D341Med (cell line): ENCODE measurements at regions not wholly inside any gene's neighbourhood (a gene's known extent, or its start where the extent isn't known, plus 50 kb on each side); places are given as distances from the start of the nearest gene placed in this dataset.
A peak's percentile ranks its signal among the peaks of the same experiment; 100 is the strongest.

Experiments used
- DNase-seq: peaks from one replicate; pipeline ENCODE4 v3.0.0; 2012; ENCODE audit warnings: low spot score

DNA sequence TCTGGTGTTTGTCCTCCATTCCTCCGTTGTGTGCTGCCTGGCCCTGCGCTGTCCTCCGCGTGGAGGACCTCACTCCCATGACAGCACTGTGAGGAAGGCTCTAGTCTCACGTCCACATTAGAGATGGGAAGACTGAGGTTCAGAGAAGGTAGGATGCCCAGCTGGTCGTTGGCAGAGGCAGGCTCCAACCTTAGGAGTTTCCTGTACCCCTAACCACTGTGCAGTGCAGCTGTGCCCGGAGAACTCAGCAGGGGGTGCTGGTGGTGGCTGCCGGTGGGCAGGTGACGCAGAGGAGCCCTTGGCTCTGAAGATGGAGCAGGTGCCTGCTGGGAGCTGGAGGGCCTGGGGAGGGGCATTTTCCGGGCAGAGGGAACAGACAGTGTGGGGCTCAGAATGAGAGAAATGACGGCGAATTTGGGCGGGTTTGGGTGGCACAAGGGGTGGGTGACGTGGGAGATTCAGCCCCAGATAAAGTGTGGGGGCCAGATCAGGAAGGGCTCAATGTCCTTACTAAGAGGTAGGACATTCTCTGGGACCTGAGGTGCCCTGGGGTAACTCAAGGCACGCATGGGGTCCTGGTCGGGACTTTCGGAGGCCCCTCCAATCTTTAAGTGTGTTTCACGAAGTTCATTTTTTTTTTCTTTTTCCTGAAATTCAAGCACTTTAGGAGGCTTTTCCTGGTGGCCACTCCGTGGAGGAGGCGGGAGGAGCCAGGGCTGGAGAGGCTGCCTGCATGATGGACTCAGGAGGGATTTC lies 535.0 kb downstream of the TBC1D22A start:
- DNase-seq: peak; percentile 14

DNA sequence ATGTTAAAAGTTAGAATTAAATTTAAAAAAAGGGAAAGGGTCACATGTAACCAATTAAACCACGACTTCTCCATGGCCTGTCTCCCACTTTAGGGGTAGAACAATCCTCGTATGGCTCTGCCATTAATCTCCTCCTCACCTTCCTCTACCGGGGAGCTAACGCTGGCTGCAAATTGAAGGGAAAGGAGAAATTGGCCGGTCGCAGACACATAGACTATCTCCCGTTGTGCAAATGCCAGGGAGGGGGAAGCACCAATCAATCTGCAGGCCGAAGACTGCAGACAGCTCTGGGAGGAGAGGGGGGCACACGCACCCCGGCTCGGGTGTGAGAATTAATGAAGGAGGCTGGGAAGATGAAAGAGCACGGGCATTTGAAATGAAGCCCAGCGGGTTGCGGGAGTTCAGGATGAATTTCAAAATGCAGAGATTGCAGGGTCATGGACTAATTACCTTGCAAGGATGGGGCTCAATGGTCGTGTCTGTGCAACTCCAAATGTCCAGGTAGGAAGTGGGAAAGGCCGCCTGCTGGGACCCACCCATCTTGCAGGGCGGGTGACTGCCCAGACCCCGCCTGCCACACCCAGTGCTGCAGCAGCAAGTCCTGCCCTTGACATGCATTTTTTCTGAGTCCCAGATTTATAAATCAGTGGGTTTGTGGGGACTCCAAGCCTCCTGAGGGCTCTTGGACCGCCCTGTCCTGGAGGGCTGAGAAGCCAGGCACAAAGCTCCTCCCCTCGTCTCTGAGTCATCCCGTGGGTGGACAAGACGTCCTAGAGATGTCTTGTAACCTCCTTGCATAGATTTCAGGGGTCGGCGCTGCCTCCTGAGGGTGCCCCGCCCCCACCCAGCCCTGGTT lies 534.2 kb downstream of the TBC1D22A start:
- DNase-seq: peak; percentile 23

DNA sequence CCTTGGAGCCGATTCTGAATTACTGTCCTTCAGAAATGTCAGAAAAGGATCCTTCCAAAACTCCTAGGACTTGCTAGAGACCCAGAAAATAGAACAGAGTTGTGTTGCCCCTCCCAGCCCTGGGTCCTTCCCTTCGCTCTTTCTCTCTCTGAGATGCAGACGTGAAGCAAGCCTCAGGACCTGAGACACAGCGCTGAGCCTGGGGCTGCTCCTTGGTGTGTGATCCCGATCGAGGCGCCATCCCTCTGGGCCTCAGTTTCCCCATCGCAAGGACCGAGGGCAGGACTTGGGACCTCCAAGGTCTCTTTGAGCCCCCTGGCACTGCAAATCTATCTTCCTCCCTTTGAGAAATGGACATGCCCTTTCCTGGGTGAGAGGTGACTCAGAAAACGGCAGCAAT lies 533.5 kb downstream of the TBC1D22A start:
- DNase-seq: no peak

DNA sequence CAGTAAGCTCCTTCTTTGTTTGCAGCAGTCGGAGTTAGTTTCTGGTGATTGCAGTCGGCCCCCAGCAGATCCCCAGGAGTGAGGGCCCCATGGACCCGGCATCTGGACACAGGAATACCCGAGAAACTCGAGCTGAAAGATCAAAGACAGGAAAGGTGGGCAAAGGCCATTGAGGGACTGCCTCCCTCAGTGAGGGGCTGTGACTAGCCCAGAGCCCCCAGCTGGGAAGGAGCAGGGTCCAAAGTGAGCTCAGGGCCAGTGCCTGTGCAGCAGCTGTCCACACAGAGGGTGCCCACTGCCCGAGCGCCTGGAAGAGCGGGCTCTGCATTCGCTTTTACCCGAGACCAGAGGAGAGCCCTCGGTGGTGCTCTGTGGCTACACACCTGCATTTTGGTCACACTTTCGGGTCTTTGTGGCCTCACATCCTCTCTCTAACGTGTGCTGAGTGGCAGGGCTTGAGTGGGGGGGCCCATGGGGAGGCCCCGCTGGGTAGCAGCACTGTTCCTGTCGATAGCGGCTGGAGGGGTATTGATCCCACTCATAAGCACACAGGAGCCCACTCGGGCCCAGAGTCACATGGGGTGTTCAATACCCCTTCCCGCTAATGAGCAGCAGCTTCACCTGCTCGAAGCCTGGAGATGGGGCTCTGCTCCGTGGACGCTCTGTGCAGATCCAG lies 532.9 kb downstream of the TBC1D22A start:
- DNase-seq: peak; percentile 8

GRCh38 chr22:47294576-47294975 lies 532.1 kb downstream of the TBC1D22A start:
- DNase-seq: peak; percentile 10

- DNase-seq: no peak
These were observed 531.7 kb downstream of the TBC1D22A start for GRCh38 chr22:47294222-47294532.

DNA sequence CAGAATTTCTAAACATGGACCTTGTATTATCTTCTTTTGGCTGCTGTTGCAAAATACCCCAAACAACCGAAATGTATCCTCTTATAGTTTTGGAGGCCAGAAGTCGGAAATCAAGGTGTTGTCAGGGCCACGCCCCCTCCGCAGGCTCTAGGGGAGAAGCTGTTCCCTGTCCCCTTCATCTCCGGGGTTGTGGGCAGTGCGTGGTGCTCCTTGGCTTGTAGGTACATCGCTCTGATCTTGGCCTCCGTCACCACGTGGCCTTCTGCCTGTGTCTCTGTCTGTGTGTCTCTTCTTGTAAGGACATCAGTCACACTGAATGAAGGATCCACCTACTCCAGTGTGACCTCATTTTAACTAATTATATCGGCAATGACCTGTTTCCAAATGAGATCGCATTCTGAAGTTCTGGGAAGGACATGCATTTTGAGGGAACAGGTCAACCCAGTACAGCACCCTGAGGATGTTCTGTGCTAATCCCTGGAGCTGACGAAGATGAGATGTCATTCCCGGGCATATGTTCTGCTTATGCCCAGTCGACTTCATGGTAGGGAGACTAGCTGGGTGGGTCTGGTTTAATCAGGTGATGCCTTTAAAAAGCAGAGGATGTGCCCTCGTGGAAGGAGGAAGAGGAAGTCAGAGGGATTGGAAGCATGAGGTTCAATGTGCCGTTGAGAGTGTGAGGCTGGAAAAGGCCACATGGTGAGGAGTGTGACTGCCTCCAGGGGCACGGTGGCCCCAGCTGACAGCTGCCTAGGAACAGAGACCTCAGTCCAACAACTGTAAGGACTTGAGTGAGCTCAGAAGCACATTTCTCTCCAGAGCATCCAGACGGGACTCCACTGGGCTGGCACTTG lies 531.1 kb downstream of the TBC1D22A start:
- peak; percentile 15 for DNase-seq

- DNase-seq: no peak
These were observed 530.3 kb downstream of the TBC1D22A start for GRCh38 chr22:47292546-47293320.

- no peak for DNase-seq
These were observed 529.4 kb downstream of the TBC1D22A start for GRCh38 chr22:47291565-47292495.

- DNase-seq: no peak
These were observed 528.4 kb downstream of the TBC1D22A start for GRCh38 chr22:47290706-47291430.

DNA sequence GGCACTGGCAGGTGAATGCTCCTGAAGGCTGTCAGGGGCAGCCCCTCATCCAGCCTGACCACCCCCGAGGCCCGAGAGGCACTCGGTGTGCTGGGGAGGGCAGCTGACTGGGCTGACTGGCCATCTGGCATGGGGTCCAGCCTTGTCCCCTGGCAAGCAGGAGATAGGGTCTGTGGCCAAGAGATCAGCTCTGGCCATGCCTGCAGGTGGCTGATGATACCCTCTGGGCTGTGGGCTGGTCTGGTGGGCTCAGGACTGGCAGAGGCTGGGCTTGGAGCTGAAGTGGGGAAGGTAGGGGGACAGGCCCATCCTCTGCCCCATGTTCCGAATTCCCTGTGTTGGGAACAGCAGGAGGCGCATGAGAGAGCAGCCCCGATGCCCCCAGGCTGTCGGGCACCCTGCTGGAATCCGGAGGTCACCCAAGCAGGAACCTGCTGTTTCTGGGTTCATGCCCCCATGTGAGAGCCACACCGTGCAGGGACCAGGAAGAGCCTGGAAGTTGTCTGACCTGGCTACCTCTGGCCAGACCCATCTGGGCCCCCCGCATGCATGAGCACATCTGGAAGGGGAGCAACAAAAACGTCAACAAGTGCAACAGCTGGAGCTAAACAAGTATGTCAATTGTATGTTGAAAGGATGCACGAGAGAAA lies 527.0 kb downstream of the TBC1D22A start:
- no peak for DNase-seq

DNA sequence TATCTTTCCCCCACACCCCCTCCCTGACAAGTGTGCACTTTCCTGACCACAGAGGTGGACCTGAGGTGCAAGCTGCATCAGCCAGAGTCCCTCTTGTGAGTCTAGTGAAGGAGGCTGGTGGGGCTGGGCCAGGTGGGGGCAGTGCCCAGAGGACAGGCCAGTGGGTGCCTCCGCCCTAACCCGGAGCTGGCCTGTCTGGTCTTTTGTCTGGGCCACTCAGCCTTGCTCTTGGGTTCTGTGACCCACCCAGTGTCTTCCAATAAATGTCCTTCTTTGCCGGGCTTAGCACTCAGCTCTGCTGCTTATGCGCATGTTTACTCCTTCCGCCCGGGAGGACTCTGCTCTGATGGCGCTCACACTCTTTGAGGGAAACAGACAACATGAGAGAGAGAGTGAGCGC lies 526.2 kb downstream of the TBC1D22A start:
- no peak for DNase-seq

DNA sequence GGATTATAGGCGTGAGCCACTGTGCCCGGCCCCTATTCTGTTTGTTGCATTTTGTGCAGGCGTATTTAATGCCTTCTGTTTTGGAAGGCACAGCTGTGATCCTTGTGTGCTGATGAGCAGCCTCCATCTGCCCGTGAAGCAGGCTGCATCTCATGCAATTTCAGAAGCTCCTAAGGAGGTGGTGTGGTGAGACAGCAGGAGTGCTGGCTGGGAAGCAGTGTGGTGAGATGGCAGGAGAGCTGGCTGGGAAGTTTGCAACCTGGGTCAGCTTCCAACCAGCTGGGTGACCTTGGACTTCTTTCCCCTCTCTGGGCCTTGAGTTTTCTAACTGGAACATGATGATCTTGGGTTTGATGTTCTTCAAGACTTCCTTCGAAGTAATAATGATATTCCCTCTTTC lies 525.1 kb downstream of the TBC1D22A start:
- no peak for DNase-seq

DNA sequence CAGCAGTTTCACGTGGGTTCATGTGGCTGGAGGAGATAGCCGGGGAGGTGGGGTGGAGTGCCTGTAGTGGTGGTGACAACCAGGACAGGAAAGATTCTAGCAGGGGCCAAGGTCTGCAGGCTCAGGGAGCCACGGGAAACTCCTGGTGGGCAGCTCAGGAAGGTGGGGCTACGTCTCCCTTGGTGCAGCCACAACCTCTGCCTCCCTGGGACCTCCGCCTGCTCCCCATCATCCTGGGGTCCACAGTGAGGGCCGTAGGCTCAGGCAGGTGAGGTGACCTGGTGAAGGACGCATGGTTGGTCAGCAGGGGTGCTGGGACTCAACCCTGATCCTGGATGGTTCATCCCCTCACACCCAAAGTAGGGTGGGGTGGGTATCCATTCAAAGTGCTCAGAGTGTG lies 524.1 kb downstream of the TBC1D22A start:
- no peak for DNase-seq

DNA sequence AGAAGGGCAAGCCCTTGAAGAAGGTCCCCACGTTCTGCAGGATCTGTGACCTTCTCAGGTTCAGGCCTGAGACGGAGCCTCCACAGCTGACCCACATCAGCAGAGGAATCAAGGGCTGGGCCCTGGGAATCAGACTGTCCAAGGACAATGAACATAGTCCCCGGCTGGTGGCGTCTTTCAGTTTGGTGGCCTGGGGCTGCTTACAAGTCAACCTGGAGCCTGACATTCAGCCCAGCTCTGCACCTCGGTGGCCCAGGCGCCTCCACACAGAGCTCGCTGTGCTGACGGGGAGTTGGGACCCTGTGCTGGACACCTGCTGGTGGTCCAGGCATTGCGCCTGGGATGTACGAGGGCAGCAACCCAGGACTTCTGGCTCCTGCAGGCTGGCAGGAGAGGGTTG lies 523.5 kb downstream of the TBC1D22A start:
- no peak for DNase-seq

DNA sequence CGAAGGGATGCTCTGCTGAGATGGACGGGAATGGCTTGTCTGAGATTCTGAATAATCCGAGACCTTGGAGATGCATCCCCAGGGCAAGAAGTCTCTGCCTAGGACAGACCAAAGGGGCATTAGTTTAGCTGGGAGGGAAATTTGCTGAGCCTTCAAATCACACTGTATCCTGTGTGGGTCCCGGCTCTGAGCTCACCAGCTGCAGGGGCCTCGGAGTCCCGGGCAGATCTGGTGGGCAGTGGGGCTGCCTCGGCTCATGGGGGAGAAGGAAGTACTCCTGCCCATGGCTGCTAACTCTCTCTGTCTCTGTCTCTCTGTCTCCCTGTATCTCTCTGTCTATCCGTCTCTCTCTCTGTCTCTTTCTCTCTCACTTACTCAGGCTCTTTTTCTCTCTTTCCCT lies 522.4 kb downstream of the TBC1D22A start:
- DNase-seq: no peak

DNA sequence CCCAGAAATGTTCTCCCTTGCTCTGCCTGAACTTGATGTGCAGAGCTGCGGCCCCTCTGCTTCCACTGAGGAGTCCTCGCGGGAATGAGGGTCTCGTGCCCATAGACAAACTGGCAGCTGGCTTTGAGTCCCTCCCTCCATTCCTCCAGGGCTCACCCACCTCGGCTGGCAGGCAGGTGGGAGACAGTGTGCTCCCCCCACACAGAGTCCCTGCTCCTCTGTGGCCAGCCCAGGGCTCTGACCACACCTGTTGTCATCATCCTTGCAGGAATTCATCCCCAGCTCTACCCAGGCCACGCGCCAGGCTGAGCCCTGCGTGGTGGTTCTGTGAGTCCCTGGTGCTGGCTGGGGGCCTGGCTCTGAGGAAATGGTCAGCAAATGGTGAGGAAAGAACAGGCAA lies 521.9 kb downstream of the TBC1D22A start:
- no peak for DNase-seq

DNA sequence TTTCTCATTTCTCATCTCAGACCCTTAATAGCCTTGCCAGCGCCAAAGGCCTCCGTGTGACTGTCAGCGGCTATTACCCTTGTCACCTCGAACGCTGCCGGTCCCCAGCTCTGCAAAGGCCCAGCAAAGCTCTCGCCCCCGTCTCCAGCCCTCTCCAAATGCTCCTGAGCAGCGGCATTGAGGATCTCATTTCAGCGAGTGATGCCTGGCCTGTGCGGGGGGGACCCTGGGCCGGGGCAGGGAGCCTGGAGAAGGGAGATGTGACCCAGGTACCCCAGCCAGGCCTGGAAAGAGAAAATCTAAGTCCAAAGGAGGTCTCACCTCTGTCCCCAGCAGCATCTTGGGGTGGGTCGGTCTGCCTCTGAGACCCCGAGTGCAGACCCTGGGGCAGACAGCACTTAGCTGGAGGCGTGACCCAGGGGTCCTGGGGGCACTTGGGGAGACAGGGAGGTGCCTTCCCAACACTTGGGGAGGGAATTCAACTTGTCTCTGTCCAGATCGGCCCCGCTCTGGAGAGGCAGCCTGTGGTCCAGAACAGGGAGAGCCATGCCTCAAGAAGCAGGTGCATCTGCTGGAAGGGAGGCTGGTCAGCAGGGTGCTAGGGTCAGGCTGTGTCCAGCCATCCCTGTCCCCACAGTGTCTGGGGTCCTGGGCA lies 521.3 kb downstream of the TBC1D22A start:
- DNase-seq: no peak
